HEK293 (cell line): ENCODE measurements at regions not wholly inside any gene's neighbourhood (a gene's known extent, or its start where the extent isn't known, plus 50 kb on each side); places are given as distances from the start of the nearest gene placed in this dataset.

ENCODE experiments used
- CTCF ChIA-PET: fragments of 350-600 bp; formaldehyde crosslinking; extraction: SDS; loops from one replicate; lab custom pipeline; 2021; ENCODE audit warnings: antibody characterized with exemption; lab: Yijun Ruan, JAX
- POLR2A ChIA-PET: fragments of 300-600 bp; formaldehyde crosslinking; extraction: SDS; loops from one replicate; lab custom pipeline; 2020; ENCODE audit warnings: antibody characterized with exemption, inconsistent platforms; lab: Yijun Ruan, JAX
- H3K27ac ChIP-seq: fragments of 200-500 bp; sonication (Bioruptor generic); 2 replicates; pipeline ENCODE4 v1.5.1; 2014; ENCODE audit warnings: low read depth, low read length, control low read depth, inconsistent platforms; ENCODE audit errors: extremely low read depth
- H3K36me3 ChIP-seq, 2 experiments: fragments of 200-500 bp in 1 of 2; sonication (Bioruptor generic) in 1 of 2; 1 replicate in 1 of 2; 2 replicates in 1 of 2; pipeline ENCODE4 v1.5.1; 2014 to 2017; ENCODE audit warnings: inconsistent platforms in 2 of 2, low read length in 2 of 2; ENCODE audit not compliant: control insufficient read depth in 2 of 2, insufficient read depth in 1 of 2
- H3K4me1 ChIP-seq: fragments of 200-500 bp; sonication (Bioruptor generic); 2 replicates; pipeline ENCODE4 v1.5.1; 2014; ENCODE audit warnings: mild to moderate bottlenecking, low read length, inconsistent platforms; ENCODE audit not compliant: control insufficient read depth, insufficient read depth
- H3K4me3 ChIP-seq: 2 replicates; pipeline ENCODE4 v1.5.1; 2011; ENCODE audit warnings: low read depth, mild to moderate bottlenecking, control low read depth, low read length, moderate library complexity
- H3K9me3 ChIP-seq: fragments of 200-500 bp; sonication (Bioruptor generic); 2 replicates; pipeline ENCODE4 v1.5.1; 2014; ENCODE audit warnings: low read depth, low read length, inconsistent platforms; ENCODE audit not compliant: control insufficient read depth, insufficient read depth
- BCL11B ChIP-seq: fragments of 450-650 bp; formaldehyde crosslinking; IDR thresholded peaks from 2 replicates; pipeline ENCODE4 v1.5.1; 2016; ENCODE audit warnings: low read depth, missing biosample characterization, missing genetic modification characterization
- CTCF ChIP-seq: fragments of 450-650 bp; formaldehyde crosslinking; IDR thresholded peaks from 2 replicates; pipeline ENCODE4 v1.5.1; 2016; ENCODE audit warnings: missing biosample characterization, missing genetic modification characterization
- HOXA7 ChIP-seq: sonication (generic); formaldehyde crosslinking; IDR thresholded peaks from 2 replicates; pipeline ENCODE4 v1.8.1; 2022; ENCODE audit warnings: missing genetic modification reagents, borderline replicate concordance
- HOXD13 ChIP-seq: sonication (generic); formaldehyde crosslinking; IDR thresholded peaks from 2 replicates; pipeline ENCODE4 v1.8.0; 2022; ENCODE audit warnings: missing genetic modification reagents, borderline replicate concordance
- KLF1 ChIP-seq: fragments of 450-650 bp; formaldehyde crosslinking; IDR thresholded peaks from 2 replicates; pipeline ENCODE4 v1.5.1; 2016; ENCODE audit warnings: missing biosample characterization, missing genetic modification characterization
- KLF9 ChIP-seq: fragments of 450-650 bp; formaldehyde crosslinking; IDR thresholded peaks from 2 replicates; pipeline ENCODE4 v1.5.1; 2016; ENCODE audit warnings: missing biosample characterization, missing genetic modification characterization, low read depth
- PRDM10 ChIP-seq: fragments of 450-650 bp; formaldehyde crosslinking; IDR thresholded peaks from 2 replicates; pipeline ENCODE4 v1.5.1; 2016; ENCODE audit warnings: missing biosample characterization, missing genetic modification characterization
- PRDM6 ChIP-seq: fragments of 450-650 bp; formaldehyde crosslinking; IDR thresholded peaks from 2 replicates; pipeline ENCODE4 v1.5.1; 2017; ENCODE audit warnings: missing biosample characterization, missing genetic modification characterization
- ZNF121 ChIP-seq: fragments of 450-650 bp; formaldehyde crosslinking; IDR thresholded peaks from 2 replicates; pipeline ENCODE4 v1.5.1; 2016; ENCODE audit warnings: missing biosample characterization, missing genetic modification characterization
- ZNF132 ChIP-seq: fragments of 450-650 bp; formaldehyde crosslinking; IDR thresholded peaks from 2 replicates; pipeline ENCODE4 v1.5.1; 2017; ENCODE audit warnings: missing biosample characterization, missing genetic modification characterization, borderline replicate concordance
- ZNF138 ChIP-seq: fragments of 450-650 bp; formaldehyde crosslinking; IDR thresholded peaks from 2 replicates; pipeline ENCODE4 v1.5.1; 2016; ENCODE audit warnings: missing biosample characterization, missing genetic modification characterization, borderline replicate concordance
- ZNF16 ChIP-seq: fragments of 450-650 bp; formaldehyde crosslinking; IDR thresholded peaks from 2 replicates; pipeline ENCODE4 v1.5.1; 2016; ENCODE audit warnings: low read depth, missing biosample characterization, missing genetic modification characterization
- ZNF174 ChIP-seq: fragments of 450-650 bp; formaldehyde crosslinking; IDR thresholded peaks from 2 replicates; pipeline ENCODE4 v1.5.0; 2017; ENCODE audit warnings: missing biosample characterization, mild to moderate bottlenecking, missing genetic modification characterization
- ZNF175 ChIP-seq: fragments of 450-650 bp; formaldehyde crosslinking; IDR thresholded peaks from 2 replicates; pipeline ENCODE4 v1.5.1; 2016; ENCODE audit warnings: missing biosample characterization, missing genetic modification characterization
- ZNF202 ChIP-seq: fragments of 450-650 bp; formaldehyde crosslinking; IDR thresholded peaks from 2 replicates; pipeline ENCODE4 v1.5.1; 2016; ENCODE audit warnings: missing biosample characterization, missing genetic modification characterization, borderline replicate concordance
- ZNF280C ChIP-seq: fragments of 450-650 bp; formaldehyde crosslinking; IDR thresholded peaks from 2 replicates; pipeline ENCODE4 v1.5.1; 2016; ENCODE audit warnings: missing biosample characterization, missing genetic modification characterization
- ZNF311 ChIP-seq: fragments of 450-650 bp; formaldehyde crosslinking; IDR thresholded peaks from 2 replicates; pipeline ENCODE4 v1.5.1; 2017; ENCODE audit warnings: missing biosample characterization, missing genetic modification characterization, borderline replicate concordance
- ZNF366 ChIP-seq: fragments of 450-650 bp; formaldehyde crosslinking; conservative IDR thresholded peaks from 2 replicates; pipeline ENCODE4 v1.5.1; 2016; ENCODE audit warnings: missing biosample characterization, missing genetic modification characterization
- ZNF433 ChIP-seq: fragments of 450-650 bp; formaldehyde crosslinking; IDR thresholded peaks from 2 replicates; pipeline ENCODE4 v1.5.1; 2016; ENCODE audit warnings: missing biosample characterization, missing genetic modification characterization, low read depth
- ZNF449 ChIP-seq: fragments of 450-650 bp; formaldehyde crosslinking; IDR thresholded peaks from 2 replicates; pipeline ENCODE4 v1.5.1; 2017; ENCODE audit warnings: missing biosample characterization, mild to moderate bottlenecking, missing genetic modification characterization, moderate library complexity
- ZNF555 ChIP-seq: fragments of 450-650 bp; formaldehyde crosslinking; conservative IDR thresholded peaks from 2 replicates; pipeline ENCODE4 v1.5.1; 2017; ENCODE audit warnings: missing biosample characterization, mild to moderate bottlenecking, missing genetic modification characterization, inconsistent platforms
- ZNF660 ChIP-seq: fragments of 450-650 bp; IDR thresholded peaks from 2 replicates; pipeline ENCODE4 v1.5.1; 2018; ENCODE audit warnings: missing biosample characterization, mild to moderate bottlenecking, missing genetic modification characterization
- ZNF792 ChIP-seq: fragments of 450-650 bp; formaldehyde crosslinking; IDR thresholded peaks from 2 replicates; pipeline ENCODE4 v1.5.1; 2016; ENCODE audit warnings: missing biosample characterization, missing genetic modification characterization

GRCh38 chr20:48564982-48565539 lies 262.7 kb downstream of the PREX1 start:
- no peak overlapping the region for H3K4me3 ChIP-seq
- H3K4me1 ChIP-seq: no peaks in the 10 kb centered on the region
- H3K36me3 ChIP-seq: no peaks in the 10 kb centered on the region
- TF ChIP-seq ZNF174 (tag by site-specific recombination) (no peak), ZNF175 (tag by site-specific recombination) (no peak), ZNF433 (no peak), ZNF280C (tag by site-specific recombination) (no peak), ZNF555 (tag by site-specific recombination) (no peak), HOXD13 (CRISPR knock-in tag) (no peak), ZNF202 (tag by site-specific recombination) (no peak), ZNF660 (no peak), ZNF16 (tag by site-specific recombination) (no peak)
- TF ChIP-seq, all 188 proteins: peak for 0
- no peaks in the 10 kb centered on the region for H3K9me3 ChIP-seq
- ChIA-PET CTCF (no interaction called here), POLR2A (no interaction called here)
- no peak overlapping the region for H3K27ac ChIP-seq

GRCh38 chr20:48563191-48563870 lies 264.5 kb downstream of the PREX1 start:
- CTCF ChIA-PET: interaction anchor here (1.1 to 1.9 kb wide), 2 partner anchors 57 to 233 kb away, joined by 4 to 7 read pairs; no protein-coding TSS in a partner anchor
- H3K4me1 ChIP-seq: no peaks in the 10 kb centered on the region
- TF ChIP-seq PRDM10 (tag by site-specific recombination): no peak
- TF ChIP-seq ZNF132 (tag by site-specific recombination): no peak
- TF ChIP-seq ZNF121: no peak
- no peak for TF ChIP-seq ZNF138
- TF ChIP-seq BCL11B: no peak
- no peak for TF ChIP-seq KLF9
- TF ChIP-seq ZNF449 (tag by site-specific recombination): no peak
- no peak for TF ChIP-seq ZNF366 (tag by site-specific recombination)
- TF ChIP-seq CTCF: no peak
- no peak for TF ChIP-seq ZNF792 (tag by site-specific recombination)
- no peak for TF ChIP-seq KLF1 (tag by site-specific recombination)
- no peak for TF ChIP-seq ZNF311 (tag by site-specific recombination)
- TF ChIP-seq HOXA7 (CRISPR knock-in tag): no peak
- TF ChIP-seq PRDM6 (tag by site-specific recombination): no peak

More at GRCh38 chr20:48563191-48563870, 264.5 kb downstream of the PREX1 start:
- H3K4me3 ChIP-seq: no peak overlapping the region
- H3K36me3 ChIP-seq: no peaks in the 10 kb centered on the region
- H3K27ac ChIP-seq: no peak overlapping the region
- H3K9me3 ChIP-seq: no peaks in the 10 kb centered on the region
- POLR2A ChIA-PET: interaction anchor here (0.6 kb wide), 1 partner anchor 17 kb away, joined by 3 read pairs; no protein-coding TSS in a partner anchor
